ENCODE measurements at regions not wholly inside any gene's neighbourhood (a gene's known extent, or its start where the extent isn't known, plus 50 kb on each side); places are given as distances from the start of the nearest gene placed in this dataset.
"Not testable (repeated sequence)": the region's sequence is repeated elsewhere in the genome, so short reads cannot be mapped to it uniquely, and the experiment has no call there.

DNA sequence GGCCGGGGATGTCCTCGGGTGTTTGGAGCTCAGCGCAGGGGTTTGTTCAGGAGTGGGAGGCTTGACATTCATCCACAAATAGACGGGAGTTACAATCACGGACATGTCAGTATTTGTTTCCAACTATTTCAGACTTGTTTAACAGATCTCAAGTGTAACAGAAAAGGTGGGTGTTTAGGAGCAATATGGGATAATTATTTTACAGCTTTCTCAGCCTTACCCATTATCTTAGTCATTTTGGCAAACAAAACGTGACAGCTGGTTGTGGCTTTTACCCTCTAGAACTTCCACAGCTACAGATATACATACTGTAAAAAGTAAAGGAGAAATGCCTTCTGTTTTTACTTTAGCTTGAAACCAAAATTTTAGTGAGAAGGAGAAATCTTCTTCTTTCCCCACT lies 178.7 kb upstream of the TMEM45B start:
- no peak for DNase-seq (ENCODE audit: low read depth in 1 of 2, low spot score in 1 of 2)

- DNase-seq (ENCODE audit: low read depth in 1 of 2, low spot score in 1 of 2), result no peak
These were observed 178.2 kb upstream of the TMEM45B start for GRCh38 chr11:129637473-129637872.

DNA sequence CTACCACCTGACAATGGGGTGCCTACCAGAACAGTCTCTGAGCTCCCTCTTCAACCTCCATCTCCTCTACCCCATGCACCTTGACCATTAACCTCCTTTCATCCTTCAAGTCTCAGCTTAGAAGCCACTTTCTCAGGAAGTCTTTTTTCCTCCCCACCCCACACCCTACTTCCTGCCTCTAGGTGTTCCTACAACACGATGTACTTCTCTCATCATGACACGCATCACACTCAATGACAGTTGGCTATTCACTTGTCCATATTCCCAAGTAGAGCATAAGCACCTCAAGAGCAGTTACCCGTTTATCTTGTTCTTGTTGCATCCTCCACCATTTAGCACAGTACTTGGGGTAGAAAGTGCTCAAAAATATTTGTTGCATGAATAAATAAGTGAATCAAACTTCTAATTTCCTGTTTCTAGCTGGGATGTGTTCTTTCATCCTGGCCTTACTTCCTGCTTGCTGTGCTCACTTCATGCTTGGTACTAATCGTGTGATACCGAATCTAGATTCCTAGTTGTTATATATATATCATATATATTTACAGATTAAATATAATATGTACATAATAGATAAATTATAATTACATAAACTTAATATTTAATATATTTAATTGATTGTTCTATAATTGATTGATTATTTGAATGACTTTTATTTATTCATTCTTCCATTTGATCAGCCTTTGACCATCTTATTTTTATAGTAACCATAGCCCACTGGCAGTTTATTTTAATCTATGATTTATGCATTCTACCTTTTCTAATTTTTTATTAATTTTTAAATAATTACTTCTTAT lies 177.5 kb upstream of the TMEM45B start:
- no peak for DNase-seq (ENCODE audit: low read depth in 1 of 2, low spot score in 1 of 2)

DNA sequence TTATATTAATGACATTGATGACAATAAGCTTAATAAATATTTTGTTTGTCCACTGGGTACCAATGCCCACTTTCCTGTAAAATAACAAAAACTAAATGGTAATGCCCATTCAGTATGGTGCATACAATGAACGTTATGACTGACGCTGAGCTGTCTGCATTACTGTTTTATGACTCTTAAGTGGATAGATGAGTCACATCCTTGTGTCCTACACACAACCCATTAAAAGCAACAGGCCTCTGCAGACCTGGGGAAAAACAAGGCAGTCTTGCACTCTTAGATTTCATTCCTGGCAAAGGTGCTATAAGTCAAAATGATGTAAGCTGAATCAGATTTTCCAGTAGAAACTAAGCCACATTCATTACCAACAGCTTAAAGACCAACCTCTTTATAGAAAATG lies 176.3 kb upstream of the TMEM45B start:
- DNase-seq (ENCODE audit: low read depth in 1 of 2, low spot score in 1 of 2), result no peak

DNA sequence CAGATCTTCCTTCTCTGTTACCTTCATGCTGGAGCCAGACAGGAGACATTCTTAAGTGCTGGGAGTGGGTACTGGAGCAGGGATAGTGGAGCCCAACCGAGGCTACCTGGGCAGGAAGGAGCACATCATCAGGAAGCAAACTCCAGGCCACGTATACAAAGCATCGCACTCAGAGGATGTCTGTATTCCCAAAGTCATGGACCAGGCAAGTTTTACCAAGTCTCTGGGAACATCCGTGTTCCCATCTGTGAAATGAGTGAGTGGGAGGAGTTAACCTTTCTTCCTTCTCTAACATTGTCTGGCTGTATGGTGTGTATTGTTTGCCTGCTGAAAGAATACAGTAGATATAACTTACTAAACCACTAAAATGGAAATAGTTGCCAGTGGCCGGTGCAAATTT lies 175.0 kb upstream of the TMEM45B start:
- no peak for DNase-seq (ENCODE audit: low read depth in 1 of 2, low spot score in 1 of 2)

DNA sequence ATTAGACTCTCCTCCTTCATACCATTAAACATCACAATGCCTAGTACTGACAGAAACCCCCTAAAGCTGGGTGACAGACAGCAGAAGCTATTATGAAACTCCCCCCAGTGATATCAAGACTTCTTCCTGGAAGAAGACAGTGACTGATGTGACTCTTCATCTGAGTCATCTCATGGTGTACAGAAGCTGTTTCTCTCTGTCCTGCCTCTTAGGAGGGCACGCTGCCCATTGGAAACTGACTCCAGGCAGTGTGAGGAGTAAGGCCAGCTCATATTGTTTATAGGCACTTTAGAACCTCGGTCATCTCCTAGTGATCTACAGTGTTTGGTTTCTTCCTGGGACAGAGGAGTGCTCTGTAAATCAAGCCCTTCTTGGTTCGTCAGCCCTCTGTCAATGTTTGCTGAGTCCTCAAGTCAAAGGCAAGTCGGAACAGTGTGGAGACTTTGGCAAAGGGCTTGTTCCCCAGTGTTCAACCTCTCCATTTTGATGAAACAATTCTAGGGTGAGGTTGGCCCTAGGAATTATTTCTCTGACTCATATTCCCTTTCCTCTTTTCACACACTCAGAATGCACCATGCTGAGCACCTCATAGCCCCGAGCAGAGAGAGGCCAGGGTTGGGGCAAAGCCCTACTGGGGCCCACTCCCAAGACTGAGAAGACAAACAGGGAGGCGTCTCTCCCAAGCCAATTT lies 172.5 kb upstream of the TMEM45B start:
- no peak for DNase-seq (ENCODE audit: low read depth in 1 of 2, low spot score in 1 of 2)

- no peak for DNase-seq (ENCODE audit: low read depth in 1 of 2, low spot score in 1 of 2)
These were observed 171.3 kb upstream of the TMEM45B start for GRCh38 chr11:129644326-129644725.

DNA sequence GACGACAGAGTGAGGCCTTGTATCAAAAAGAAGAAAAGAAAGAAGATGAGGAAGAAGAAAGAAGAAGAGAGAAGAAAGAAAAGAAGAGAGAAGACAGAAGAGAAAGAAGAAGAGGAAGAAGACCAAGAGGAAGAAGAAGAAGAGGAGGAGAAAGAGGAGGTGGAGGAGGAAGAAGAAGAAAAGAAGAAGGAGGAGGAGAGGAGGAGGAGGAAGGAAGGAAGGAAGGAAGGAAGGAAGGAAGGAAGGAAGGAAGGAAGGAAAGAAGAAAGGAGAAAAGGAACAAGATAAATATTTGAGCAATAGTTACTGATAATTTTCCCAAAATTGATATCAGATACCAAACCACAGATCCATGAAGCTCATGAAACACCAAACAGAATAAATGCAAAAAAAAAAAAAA lies 169.7 kb upstream of the TMEM45B start:
- no peak for DNase-seq (ENCODE audit: low read depth in 1 of 2, low spot score in 1 of 2)

DNA sequence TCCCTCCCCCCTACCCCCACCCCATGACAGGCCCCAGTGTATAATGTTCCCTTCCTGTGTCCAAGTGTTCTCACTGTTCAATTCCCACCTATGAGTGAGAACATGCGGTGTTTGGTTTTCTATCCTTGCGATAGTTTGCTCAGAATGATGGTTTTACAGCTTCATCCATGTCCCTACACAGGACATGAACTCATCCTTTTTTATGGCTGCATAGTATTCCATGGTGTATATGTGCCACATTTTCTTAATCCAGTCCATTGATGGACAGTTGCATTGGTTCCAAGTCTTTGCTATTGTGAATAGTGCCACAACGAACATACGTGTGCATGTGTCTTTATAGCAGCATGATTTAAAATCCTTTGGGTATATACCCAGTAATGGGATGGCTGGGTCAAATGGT lies 165.6 kb upstream of the TMEM45B start:
- not testable (repeated sequence) for DNase-seq (ENCODE audit: low read depth in 1 of 2, low spot score in 1 of 2)

GRCh38 chr11:129652835-129653234 lies 162.8 kb upstream of the TMEM45B start:
- no peak for DNase-seq (ENCODE audit: low read depth in 1 of 2, low spot score in 1 of 2)

DNA sequence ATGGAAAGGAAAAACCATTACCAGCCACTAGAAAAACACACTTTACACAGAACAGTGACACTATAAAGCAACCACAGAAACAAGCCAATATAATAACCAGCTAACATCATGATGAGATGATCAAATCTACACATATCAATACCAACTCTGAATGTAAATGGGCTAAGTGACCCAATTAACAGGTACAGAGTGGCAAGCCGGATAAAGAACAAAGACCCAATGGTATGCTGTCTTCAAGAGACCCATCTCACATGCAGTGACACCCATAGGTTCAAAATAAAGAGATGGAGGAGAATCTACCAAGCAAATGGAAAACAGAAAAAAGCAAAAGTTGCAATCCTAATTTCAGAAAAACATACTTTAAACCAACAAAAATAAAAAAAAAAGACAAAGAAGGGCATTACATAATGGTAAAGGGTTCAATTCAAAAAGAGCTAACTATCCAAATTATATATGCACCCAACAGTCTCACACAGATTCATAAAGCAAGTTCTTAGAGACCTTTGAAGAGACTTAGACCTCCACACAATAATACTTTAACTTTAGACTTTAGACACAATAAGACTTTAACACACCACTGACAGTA lies 160.3 kb upstream of the TMEM45B start:
- DNase-seq (ENCODE audit: low read depth in 1 of 2, low spot score in 1 of 2), result no peak

DNA sequence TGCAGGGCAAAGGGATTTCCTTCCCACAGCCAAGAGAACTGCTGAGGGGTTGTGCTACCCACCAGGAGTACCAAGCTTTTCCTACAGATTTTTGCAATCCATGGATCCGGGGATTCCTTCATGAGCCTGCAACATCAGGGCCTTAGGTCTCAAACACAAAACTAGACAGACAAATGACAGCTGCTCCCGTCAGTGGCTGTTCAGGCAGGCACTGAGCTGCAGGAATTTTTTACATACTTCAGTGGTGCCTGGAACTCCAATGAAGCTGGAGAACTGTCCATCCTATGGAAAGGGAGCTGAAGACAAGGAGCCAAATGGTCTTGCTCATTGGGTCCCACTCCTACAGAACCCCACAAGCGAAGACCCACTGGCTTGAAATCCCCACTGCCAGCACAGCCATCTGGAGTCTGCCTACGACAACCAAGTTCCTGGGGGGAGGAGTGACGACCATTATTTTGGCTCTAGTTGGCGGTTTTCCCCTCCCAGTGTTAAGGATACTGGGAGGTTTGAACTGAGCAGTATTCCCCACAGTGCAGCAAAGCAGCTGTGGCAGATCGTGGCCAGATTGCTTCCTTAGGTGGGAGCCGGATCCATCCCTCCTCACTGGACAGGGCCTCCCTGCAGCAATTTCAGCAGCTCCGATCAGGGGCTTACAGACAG lies 157.7 kb upstream of the TMEM45B start:
- DNase-seq (ENCODE audit: low read depth in 1 of 2, low spot score in 1 of 2), result no peak

DNA sequence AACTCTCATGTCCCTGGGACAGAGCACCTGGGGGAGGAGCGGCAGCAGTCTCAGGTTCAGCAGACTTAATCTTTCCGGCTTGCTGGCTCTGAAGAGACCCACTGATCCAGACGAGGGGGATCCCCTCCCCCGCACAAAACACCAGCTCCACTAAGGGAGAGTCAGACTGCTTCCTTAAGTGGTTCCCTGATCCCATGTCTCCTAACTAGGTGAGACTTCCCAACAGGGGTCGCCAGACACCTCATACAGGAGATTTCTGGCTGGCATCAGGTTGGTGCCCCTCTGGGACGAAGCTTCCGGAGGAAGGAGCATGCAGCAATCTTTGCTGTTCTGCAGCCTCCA lies 157.2 kb upstream of the TMEM45B start:
- no peak for DNase-seq (ENCODE audit: low read depth in 1 of 2, low spot score in 1 of 2)

GRCh38 chr11:129680907-129681306 lies 134.7 kb upstream of the TMEM45B start:
- DNase-seq (ENCODE audit: low read depth in 1 of 2, low spot score in 1 of 2), result no peak

- no peak for DNase-seq (ENCODE audit: low read depth in 1 of 2, low spot score in 1 of 2)
These were observed 134.1 kb upstream of the TMEM45B start for GRCh38 chr11:129681344-129682114.

DNA sequence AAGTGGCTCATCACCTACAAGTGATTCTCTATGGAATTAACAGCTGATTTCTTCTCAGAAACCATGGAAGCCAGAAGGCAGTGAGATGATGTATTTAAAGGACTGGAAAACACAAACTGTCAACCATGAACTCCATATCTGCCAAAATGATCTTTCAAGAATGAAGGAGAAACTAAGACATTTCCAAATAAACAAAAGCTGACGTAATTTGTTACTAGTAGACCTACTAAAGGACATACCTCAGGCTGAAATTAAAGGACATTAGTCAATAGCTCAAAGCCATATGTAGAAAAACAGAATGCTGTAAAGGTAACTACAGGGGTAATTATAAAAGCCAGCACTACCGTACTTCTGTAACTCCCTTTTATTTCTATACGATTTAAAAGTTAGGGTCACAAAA lies 129.4 kb upstream of the TMEM45B start:
- no peak for DNase-seq (ENCODE audit: low read depth in 1 of 2, low spot score in 1 of 2)

DNA sequence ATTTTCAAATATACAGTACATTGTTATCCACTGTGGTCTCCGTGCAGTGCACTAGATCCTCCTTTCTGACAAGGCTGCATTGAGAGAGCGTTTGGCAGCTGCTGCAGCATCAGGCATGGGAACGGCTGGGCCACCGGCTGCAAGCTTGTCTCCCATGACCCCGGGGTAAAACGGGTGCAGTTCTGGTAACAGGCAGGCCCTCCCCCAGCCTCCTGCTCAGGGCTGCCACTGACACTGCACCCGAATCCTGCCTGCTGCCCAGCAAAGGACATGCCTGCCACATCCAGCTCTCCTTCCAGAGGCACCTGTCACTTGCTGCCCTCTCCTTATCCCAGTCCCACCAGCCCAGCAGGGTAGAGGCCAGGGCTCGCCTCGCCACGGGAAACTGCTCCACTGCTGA lies 124.5 kb upstream of the TMEM45B start:
- no peak for DNase-seq (ENCODE audit: low read depth in 1 of 2, low spot score in 1 of 2)

DNA sequence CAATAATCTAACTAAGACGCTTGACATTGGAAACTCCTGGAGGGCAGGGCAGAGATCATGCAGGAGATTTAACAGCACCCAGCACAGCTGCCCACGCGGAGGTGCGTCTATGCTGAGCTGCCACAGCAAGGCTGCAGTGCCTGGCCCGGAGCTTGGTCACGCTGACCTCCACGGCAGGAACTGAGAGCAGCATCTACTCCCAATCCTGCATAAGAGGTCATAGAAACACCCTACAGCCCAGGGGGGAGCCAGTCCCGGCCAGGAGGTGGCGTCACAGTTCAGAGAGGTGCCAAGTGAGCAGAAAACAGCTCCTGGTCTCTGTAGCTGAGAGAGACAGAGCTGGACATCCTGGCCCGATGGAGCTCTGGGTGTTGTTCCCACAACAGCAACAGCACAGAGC lies 121.1 kb upstream of the TMEM45B start:
- no peak for DNase-seq (ENCODE audit: low read depth in 1 of 2, low spot score in 1 of 2)

- no peak for DNase-seq (ENCODE audit: low read depth in 1 of 2, low spot score in 1 of 2)
These were observed 120.7 kb upstream of the TMEM45B start for GRCh38 chr11:129694966-129695365.

DNA sequence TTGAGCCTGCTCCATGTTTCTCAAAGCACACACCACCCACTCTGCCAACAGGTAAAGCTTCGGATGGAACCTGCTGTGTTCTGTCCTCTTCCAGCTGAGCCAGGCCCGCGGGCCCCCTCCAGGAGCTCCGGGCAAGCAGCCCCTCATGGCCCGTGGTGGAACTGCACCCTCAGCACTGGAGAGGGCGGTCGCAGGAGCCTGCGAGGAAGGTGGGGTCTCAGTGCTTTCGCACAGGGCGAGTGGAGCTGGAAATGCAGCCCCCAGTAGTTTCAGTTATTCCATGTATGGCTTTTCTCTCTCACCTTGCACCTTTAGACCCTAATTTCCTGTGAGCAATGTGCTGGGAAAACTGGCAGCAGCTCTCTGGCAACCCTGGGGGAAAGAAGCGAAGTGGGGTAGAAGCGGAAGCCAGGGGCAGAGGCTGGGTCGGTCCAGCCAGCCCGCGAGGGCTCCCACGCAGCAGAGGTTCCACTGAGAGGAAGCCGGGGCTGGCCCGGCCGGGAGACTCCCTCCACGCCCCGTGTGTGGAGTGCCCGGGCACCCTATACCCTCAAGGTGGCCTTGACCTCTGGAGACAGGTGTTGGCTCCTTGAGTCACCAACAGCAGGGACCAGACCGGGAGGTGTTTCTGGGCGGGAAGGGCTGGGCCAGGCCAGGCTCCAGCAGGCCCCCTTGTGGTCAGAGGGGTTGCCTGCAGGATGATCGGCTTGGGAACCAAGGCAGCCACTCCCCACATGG lies 119.9 kb upstream of the TMEM45B start:
- DNase-seq (ENCODE audit: low read depth in 1 of 2, low spot score in 1 of 2), result peak; percentile 26 to 55
